CD4-positive, CD25-positive, alpha-beta regulatory T cell (primary cell): ENCODE measurements at regions not wholly inside any gene's neighbourhood (a gene's known extent, or its start where the extent isn't known, plus 50 kb on each side); places are given as distances from the start of the nearest gene placed in this dataset.

Experiments used
- ATAC-seq, 2 donors: fragments of 150-1000 bp; cut with Tn5 transposase; one replicate each; pipeline ENCODE4 v1.10.0; 2021; ENCODE audit warnings: low read depth in 2 of 2, moderate number of reproducible peaks in 2 of 2, moderate library complexity in 1 of 2
- DNase-seq, 3 donors: peaks; one replicate each; pipeline versions ENCODE4 v3.0.0 to v3.0.0-alpha.2; 2012 to 2022; ENCODE audit warnings: mixed read lengths in 1 of 3
- H3K27ac ChIP-seq: one replicate; pipeline ENCODE4 v1.7.0; 2013; ENCODE audit warnings: mild to moderate bottlenecking, low read length; ENCODE audit not compliant: insufficient read depth, poor library complexity, severe bottlenecking
- H3K27me3 ChIP-seq: one replicate; pipeline ENCODE4 v1.7.0; 2013; ENCODE audit warnings: low read length; ENCODE audit not compliant: control insufficient read depth, insufficient read depth
- H3K36me3 ChIP-seq: one replicate; pipeline ENCODE4 v1.7.0; 2013; ENCODE audit warnings: mild to moderate bottlenecking, low read length, moderate library complexity; ENCODE audit not compliant: control insufficient read depth, insufficient read depth
- H3K4me1 ChIP-seq: 2 replicates; pipeline ENCODE4 v1.7.0; 2013; ENCODE audit warnings: mild to moderate bottlenecking, low read length; ENCODE audit not compliant: insufficient read depth, control insufficient read depth, poor library complexity, severe bottlenecking
- H3K4me3 ChIP-seq: one replicate; pipeline ENCODE4 v1.7.0; 2013; ENCODE audit warnings: low read depth, mild to moderate bottlenecking, low read length, moderate library complexity
- H3K9me3 ChIP-seq, 2 experiments: 1 replicate in 1 of 2; 2 replicates in 1 of 2; pipeline ENCODE4 v1.7.0; 2013; ENCODE audit warnings: low read length in 2 of 2, mild to moderate bottlenecking in 1 of 2, moderate library complexity in 1 of 2; ENCODE audit not compliant: control insufficient read depth in 2 of 2
- H3K27ac Mint-ChIP-seq, 3 donors: one replicate each; pipeline ENCODE4 v1.8.0; 2020 to 2022; ENCODE audit warnings: mild to moderate bottlenecking in 3 of 3, mixed read lengths in 3 of 3, moderate library complexity in 2 of 3
- H3K27me3 Mint-ChIP-seq: one replicate; pipeline ENCODE4 v1.8.0; 2022; ENCODE audit warnings: mild to moderate bottlenecking, mixed read lengths
- H3K36me3 Mint-ChIP-seq: one replicate; pipeline ENCODE4 v1.8.0; 2020; ENCODE audit warnings: mixed read lengths
- H3K4me1 Mint-ChIP-seq, 4 donors: one replicate each; pipeline ENCODE4 v1.8.0; 2020 to 2022; ENCODE audit warnings: mixed read lengths in 4 of 4, mild to moderate bottlenecking in 1 of 4
- H3K4me3 Mint-ChIP-seq, 4 donors: one replicate each; pipeline ENCODE4 v1.8.0; 2020 to 2022; ENCODE audit warnings: mild to moderate bottlenecking in 4 of 4, mixed read lengths in 4 of 4, moderate library complexity in 3 of 4
- H3K9me3 Mint-ChIP-seq, 7 donors: one replicate each; pipeline ENCODE4 v1.8.0; 2020 to 2022; ENCODE audit warnings: mixed read lengths in 7 of 7, mild to moderate bottlenecking in 3 of 7, moderate library complexity in 2 of 7

- Mint-ChIP-seq H3K27me3 (no peaks in the 10 kb centered on the region), H3K4me1 (no peaks in the 10 kb centered on the region), H3K4me3 (no peak overlapping the region), H3K27ac (no peak overlapping the region), H3K36me3 (no peaks in the 10 kb centered on the region), H3K9me3 (peaks cover 2 to 31% (median 11%) of the 10 kb centered on the region in 7 donors)
- ATAC-seq: no peak
- Histone ChIP-seq H3K27me3 (no peaks in the 10 kb centered on the region), H3K9me3 (peaks cover 0 to 9% of the 10 kb centered on the region in 2 experiments), H3K27ac (no peak overlapping the region), H3K4me3 (no peak overlapping the region), H3K4me1 (no peaks in the 10 kb centered on the region), H3K36me3 (no peaks in the 10 kb centered on the region)
- no peak for DNase-seq
Measured at GRCh38 chr17:22506231-22506630, 813.9 kb downstream of the KCNJ18 start.

DNA sequence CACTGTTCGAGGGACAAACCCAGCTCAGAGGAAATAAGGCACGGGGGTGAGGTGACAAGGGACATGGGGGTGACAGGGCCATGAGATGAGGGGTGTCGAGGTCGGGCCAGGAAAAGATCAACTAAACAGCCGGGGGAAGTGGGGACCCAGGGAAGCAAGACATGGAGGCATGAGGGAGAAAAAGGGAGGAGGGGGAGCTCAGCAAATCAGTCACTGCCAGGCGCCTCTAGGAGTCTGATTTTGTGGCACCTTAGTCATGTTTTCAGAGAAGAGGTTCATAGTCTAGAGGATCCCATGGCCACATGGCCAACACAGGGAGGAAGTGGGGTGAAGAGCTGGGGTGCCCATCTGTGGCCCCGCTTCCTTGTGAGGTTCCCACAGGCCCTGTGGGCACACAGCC, 814.5 kb downstream of the KCNJ18 start:
- no peak for ATAC-seq
- peaks cover 2 to 27% (median 13%) of the 10 kb centered on the region in 7 donors for H3K9me3 Mint-ChIP-seq

DNA sequence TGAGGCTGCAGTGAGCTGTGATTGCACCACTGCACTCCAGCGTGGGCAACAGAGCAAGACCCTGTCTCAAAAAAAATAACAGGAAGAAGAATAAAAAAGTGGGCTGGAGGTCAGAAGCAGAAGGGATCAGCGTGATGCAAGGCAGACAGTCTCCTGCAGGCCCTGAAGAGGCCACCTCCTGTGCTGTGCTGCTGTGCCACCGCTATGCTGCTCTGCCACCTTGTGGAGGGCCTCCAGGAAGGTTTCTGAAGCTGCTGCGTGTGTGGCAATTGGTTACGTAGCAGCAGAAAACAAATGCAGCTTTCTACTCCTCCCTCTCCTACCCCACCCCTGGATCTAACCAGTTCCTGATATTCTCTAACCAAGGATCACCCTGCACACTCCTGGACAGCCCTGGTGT, 815.5 kb downstream of the KCNJ18 start:
- no peaks in the 10 kb centered on the region for H3K27me3 ChIP-seq
- Mint-ChIP-seq H3K36me3 (no peaks in the 10 kb centered on the region), H3K27me3 (no peaks in the 10 kb centered on the region), H3K27ac (no peak overlapping the region), H3K9me3 (peaks cover 2 to 23% (median 13%) of the 10 kb centered on the region in 7 donors), H3K4me3 (no peak overlapping the region), H3K4me1 (no peaks in the 10 kb centered on the region)
- no peak overlapping the region for H3K4me3 ChIP-seq
- no peak for DNase-seq
- no peak for ATAC-seq
- H3K4me1 ChIP-seq: no peaks in the 10 kb centered on the region
- no peak overlapping the region for H3K27ac ChIP-seq
- peaks cover 0 to 12% of the 10 kb centered on the region in 2 experiments for H3K9me3 ChIP-seq
- no peaks in the 10 kb centered on the region for H3K36me3 ChIP-seq

More for the DNA sequence above, 814.5 kb downstream of the KCNJ18 start:
- Histone ChIP-seq H3K9me3 (peaks cover 0 to 9% of the 10 kb centered on the region in 2 experiments), H3K4me1 (no peaks in the 10 kb centered on the region), H3K27ac (no peak overlapping the region), H3K27me3 (no peaks in the 10 kb centered on the region), H3K36me3 (no peaks in the 10 kb centered on the region), H3K4me3 (no peak overlapping the region)
- Mint-ChIP-seq H3K4me3 (no peak overlapping the region), H3K27me3 (no peaks in the 10 kb centered on the region), H3K27ac (peak overlapping the region in 1 of 3 donors; percentile 67), H3K36me3 (no peaks in the 10 kb centered on the region), H3K4me1 (no peaks in the 10 kb centered on the region)
- no peak for DNase-seq

- peaks cover 0 to 18% of the 10 kb centered on the region in 2 experiments for H3K9me3 ChIP-seq
- no peaks in the 10 kb centered on the region for H3K36me3 ChIP-seq
- no peak overlapping the region for H3K27ac ChIP-seq
- H3K4me3 ChIP-seq: no peak overlapping the region
- no peak for DNase-seq
- Mint-ChIP-seq H3K36me3 (no peaks in the 10 kb centered on the region), H3K27me3 (no peaks in the 10 kb centered on the region), H3K4me1 (no peaks in the 10 kb centered on the region), H3K9me3 (peaks cover 2 to 25% (median 12%) of the 10 kb centered on the region in 7 donors), H3K27ac (no peak overlapping the region), H3K4me3 (no peak overlapping the region)
- no peaks in the 10 kb centered on the region for H3K27me3 ChIP-seq
- H3K4me1 ChIP-seq: no peaks in the 10 kb centered on the region
- no peak for ATAC-seq
Measured at GRCh38 chr17:22510504-22510903, 818.2 kb downstream of the KCNJ18 start.

DNA sequence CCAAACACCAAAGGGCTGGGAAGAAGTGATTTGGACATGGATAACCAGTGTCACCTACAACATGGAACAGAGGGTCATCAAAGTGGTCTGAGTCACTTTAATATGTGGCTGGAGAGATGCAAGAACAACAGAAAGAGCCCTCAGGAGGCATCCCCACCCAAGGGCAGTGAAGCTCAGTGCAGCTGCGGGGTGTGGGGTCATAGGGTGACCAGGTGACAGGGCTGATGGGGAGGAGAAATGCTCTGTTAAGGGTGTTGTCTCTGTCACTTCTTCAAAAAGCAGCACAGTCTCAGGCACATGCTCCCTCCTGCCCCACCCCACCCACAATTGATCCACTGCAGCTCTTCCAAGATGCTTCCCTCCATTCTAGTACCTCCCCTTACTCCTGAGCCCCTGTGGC, 819.1 kb downstream of the KCNJ18 start:
- ATAC-seq: no peak
- H3K4me1 Mint-ChIP-seq: no peaks in the 10 kb centered on the region
- Histone ChIP-seq H3K4me3 (no peak overlapping the region), H3K4me1 (no peaks in the 10 kb centered on the region), H3K36me3 (no peaks in the 10 kb centered on the region), H3K27ac (no peak overlapping the region), H3K9me3 (peaks cover 0 to 14% of the 10 kb centered on the region in 2 experiments), H3K27me3 (no peaks in the 10 kb centered on the region)
- no peak overlapping the region for H3K27ac Mint-ChIP-seq
- H3K4me3 Mint-ChIP-seq: no peak overlapping the region
- no peaks in the 10 kb centered on the region for H3K27me3 Mint-ChIP-seq
- H3K36me3 Mint-ChIP-seq: no peaks in the 10 kb centered on the region
- peaks cover 3 to 25% (median 16%) of the 10 kb centered on the region in 7 donors for H3K9me3 Mint-ChIP-seq
- DNase-seq: no peak

DNA sequence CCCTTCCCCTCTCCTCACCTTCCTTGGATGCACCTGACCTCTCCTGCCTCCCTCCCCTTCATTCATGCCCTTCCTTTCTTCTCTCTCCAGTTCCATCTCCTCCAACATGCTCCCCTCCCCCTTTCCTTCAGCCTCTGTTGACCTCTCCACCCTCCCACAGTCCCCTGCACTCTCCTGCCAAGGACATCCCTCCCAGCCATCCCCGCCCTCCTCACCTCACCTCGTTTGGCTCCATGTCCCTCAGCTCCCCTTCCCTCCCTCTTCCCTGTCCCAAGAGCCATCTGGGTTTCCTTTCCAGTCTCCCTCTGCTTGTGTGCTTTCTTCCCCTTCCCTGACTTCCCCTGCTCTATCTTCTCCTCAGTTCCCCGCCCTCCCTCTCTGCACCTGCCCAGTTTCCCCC, 819.7 kb downstream of the KCNJ18 start:
- no peaks in the 10 kb centered on the region for H3K4me1 Mint-ChIP-seq
- Histone ChIP-seq H3K4me3 (no peak overlapping the region), H3K27ac (no peak overlapping the region), H3K4me1 (no peaks in the 10 kb centered on the region), H3K27me3 (no peaks in the 10 kb centered on the region), H3K9me3 (peaks cover 0 to 15% of the 10 kb centered on the region in 2 experiments), H3K36me3 (no peaks in the 10 kb centered on the region)
- H3K27me3 Mint-ChIP-seq: no peaks in the 10 kb centered on the region
- DNase-seq (no peak), ATAC-seq (no peak)
- no peak overlapping the region for H3K4me3 Mint-ChIP-seq
- no peaks in the 10 kb centered on the region for H3K36me3 Mint-ChIP-seq
- no peak overlapping the region for H3K27ac Mint-ChIP-seq
- peaks cover 3 to 29% (median 17%) of the 10 kb centered on the region in 7 donors for H3K9me3 Mint-ChIP-seq

DNA sequence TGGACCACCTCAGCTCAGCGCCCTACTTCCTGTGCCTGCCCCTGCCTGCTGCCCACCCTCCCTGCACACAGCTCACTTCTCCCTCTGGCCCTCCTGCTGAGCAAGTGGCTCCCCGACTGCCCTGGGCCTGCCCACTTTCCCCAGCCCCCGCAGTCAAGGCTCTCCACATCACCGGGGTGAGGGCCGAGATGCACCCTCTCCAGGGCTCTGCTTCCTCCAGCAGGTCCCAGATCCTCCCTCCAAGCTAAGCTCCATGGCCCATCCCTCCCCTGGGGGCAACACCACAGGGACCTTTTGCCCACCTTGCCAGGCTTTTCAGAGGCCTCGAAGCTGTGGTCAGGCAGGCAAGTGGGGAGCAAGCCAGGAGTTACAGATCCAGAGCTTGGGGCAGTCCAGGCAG, 820.2 kb downstream of the KCNJ18 start:
- no peak overlapping the region for H3K27ac Mint-ChIP-seq
- H3K9me3 Mint-ChIP-seq: peaks cover 3 to 29% (median 17%) of the 10 kb centered on the region in 7 donors
- no peaks in the 10 kb centered on the region for H3K4me1 Mint-ChIP-seq
- ATAC-seq (no peak), DNase-seq (no peak)
- no peaks in the 10 kb centered on the region for H3K27me3 Mint-ChIP-seq
- H3K36me3 Mint-ChIP-seq: no peaks in the 10 kb centered on the region
- H3K4me3 ChIP-seq: no peak overlapping the region
- no peaks in the 10 kb centered on the region for H3K4me1 ChIP-seq
- no peak overlapping the region for H3K27ac ChIP-seq
- H3K36me3 ChIP-seq: no peaks in the 10 kb centered on the region
- no peaks in the 10 kb centered on the region for H3K27me3 ChIP-seq
- H3K9me3 ChIP-seq: peaks cover 0 to 15% of the 10 kb centered on the region in 2 experiments
- no peak overlapping the region for H3K4me3 Mint-ChIP-seq

DNA sequence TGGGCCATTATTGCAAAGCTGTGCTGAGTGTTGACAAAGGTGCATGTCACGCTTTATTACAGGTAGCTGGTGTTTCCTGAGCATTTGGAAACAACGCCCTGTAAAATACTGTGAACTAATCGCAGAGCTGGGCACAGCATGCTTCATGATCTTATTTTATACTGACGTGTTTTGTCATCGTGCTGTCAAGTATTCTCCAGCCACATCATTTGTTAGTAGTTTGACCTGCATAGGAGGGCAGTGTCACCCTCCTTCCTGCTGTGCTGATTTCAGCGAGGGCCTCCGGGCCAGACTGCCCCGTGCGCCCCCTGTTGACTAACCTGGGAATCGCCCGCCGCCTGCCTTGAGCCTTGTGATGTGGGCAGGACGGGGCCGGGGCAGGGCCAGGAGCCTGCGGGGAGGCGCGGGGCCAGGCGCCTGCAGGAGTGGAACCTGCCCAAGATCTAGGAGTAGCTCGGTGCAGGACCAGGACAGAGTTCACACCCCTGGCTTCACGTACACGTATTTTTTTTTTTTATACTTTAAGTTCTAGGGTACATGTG, 820.7 kb downstream of the KCNJ18 start:
- ATAC-seq (no peak), DNase-seq (no peak)
- H3K27ac Mint-ChIP-seq: no peak overlapping the region
- Histone ChIP-seq H3K36me3 (no peaks in the 10 kb centered on the region), H3K9me3 (peaks cover 0 to 15% of the 10 kb centered on the region in 2 experiments), H3K4me1 (no peaks in the 10 kb centered on the region), H3K27me3 (no peaks in the 10 kb centered on the region), H3K4me3 (no peak overlapping the region), H3K27ac (no peak overlapping the region)
- no peak overlapping the region for H3K4me3 Mint-ChIP-seq
- peaks cover 3 to 29% (median 17%) of the 10 kb centered on the region in 7 donors for H3K9me3 Mint-ChIP-seq
- no peaks in the 10 kb centered on the region for H3K4me1 Mint-ChIP-seq
- no peaks in the 10 kb centered on the region for H3K36me3 Mint-ChIP-seq
- no peaks in the 10 kb centered on the region for H3K27me3 Mint-ChIP-seq
